HEK293T (cell line): ENCODE measurements at regions not wholly inside any gene's neighbourhood (a gene's known extent, or its start where the extent isn't known, plus 50 kb on each side); places are given as distances from the start of the nearest gene placed in this dataset.
"Not testable (repeated sequence)": the region's sequence is repeated elsewhere in the genome, so short reads cannot be mapped to it uniquely, and the experiment has no call there.

Experiments used
- CTCF ChIA-PET: fragments of 350-600 bp; formaldehyde crosslinking; extraction: SDS; loops from one replicate; lab custom pipeline; 2021; ENCODE audit warnings: antibody characterized with exemption, inconsistent platforms; lab: Yijun Ruan, JAX
- POLR2A ChIA-PET: fragments of 350-600 bp; formaldehyde crosslinking; extraction: SDS; loops from one replicate; lab custom pipeline; 2020; ENCODE audit warnings: antibody characterized with exemption, inconsistent platforms; lab: Yijun Ruan, JAX
- DNase-seq: peaks from one replicate; pipeline ENCODE4 v3.0.0; 2012; ENCODE audit warnings: mixed read lengths; ENCODE audit errors: extremely low spot score
- ARNT ChIP-seq: fragments of 450-650 bp; IDR thresholded peaks from 2 replicates; pipeline ENCODE4 v1.6.1; 2017; ENCODE audit warnings: mild to moderate bottlenecking
- BHLHE40 ChIP-seq: fragments of 450-650 bp; IDR thresholded peaks from 2 replicates; pipeline ENCODE4 v1.6.1; 2016; ENCODE audit warnings: mild to moderate bottlenecking, moderate library complexity, borderline replicate concordance
- CTBP1 ChIP-seq: fragments of 450-650 bp; IDR thresholded peaks from 2 replicates; pipeline ENCODE4 v1.6.1; 2016; ENCODE audit warnings: borderline replicate concordance
- ELF4 ChIP-seq: fragments of 450-650 bp; IDR thresholded peaks from 2 replicates; pipeline ENCODE4 v1.6.1; 2017; ENCODE audit warnings: antibody characterized with exemption
- FOXA1 ChIP-seq: fragments of 450-650 bp; IDR thresholded peaks from 2 replicates; pipeline ENCODE4 v1.6.1; 2016; ENCODE audit warnings: mild to moderate bottlenecking
- FOXK2 ChIP-seq: fragments of 450-650 bp; IDR thresholded peaks from 2 replicates; pipeline ENCODE4 v1.6.1; 2016; ENCODE audit warnings: mild to moderate bottlenecking
- FOXM1 ChIP-seq: fragments of 450-650 bp; IDR thresholded peaks from 2 replicates; pipeline ENCODE4 v1.6.1; 2017; ENCODE audit warnings: mild to moderate bottlenecking, borderline replicate concordance
- HDGF ChIP-seq: fragments of 450-650 bp; IDR thresholded peaks from 2 replicates; pipeline ENCODE4 v1.6.1; 2017; ENCODE audit warnings: antibody characterized with exemption, borderline replicate concordance
- L3MBTL2 ChIP-seq: fragments of 450-650 bp; conservative IDR thresholded peaks from 2 replicates; pipeline ENCODE4 v1.6.1; 2016; ENCODE audit warnings: mild to moderate bottlenecking
- LEF1 ChIP-seq: fragments of 450-650 bp; IDR thresholded peaks from 2 replicates; pipeline ENCODE4 v1.6.1; 2017; ENCODE audit warnings: mild to moderate bottlenecking, borderline replicate concordance
- NFRKB ChIP-seq: fragments of 450-650 bp; IDR thresholded peaks from 2 replicates; pipeline ENCODE4 v1.6.1; 2016; ENCODE audit warnings: mild to moderate bottlenecking, moderate library complexity
- PKNOX1 ChIP-seq: fragments of 450-650 bp; IDR thresholded peaks from 2 replicates; pipeline ENCODE4 v1.6.1; 2016
- SP1 ChIP-seq: fragments of 450-650 bp; IDR thresholded peaks from 2 replicates; pipeline ENCODE4 v1.6.1; 2017
- SUZ12 ChIP-seq: fragments of 450-650 bp; IDR thresholded peaks from 2 replicates; pipeline ENCODE4 v1.6.1; 2016; ENCODE audit warnings: mild to moderate bottlenecking
- TARDBP ChIP-seq: fragments of 450-650 bp; IDR thresholded peaks from 2 replicates; pipeline ENCODE4 v1.6.1; 2016
- ZNF384 ChIP-seq: fragments of 450-650 bp; IDR thresholded peaks from 2 replicates; pipeline ENCODE4 v1.6.1; 2016

GRCh38 chr9:34783951-34784487 is 74.1 kb upstream of the CCL21 start:
- no peak for DNase-seq
- TF ChIP-seq FOXM1, result no peak
- no peak for TF ChIP-seq HDGF
- no peak for TF ChIP-seq FOXA1
- no peak for TF ChIP-seq CTBP1
- no peak for TF ChIP-seq SUZ12
- no peak for TF ChIP-seq ELF4
- TF ChIP-seq ARNT, result no peak
- TF ChIP-seq TARDBP, result no peak
- TF ChIP-seq NFRKB, result no peak
- TF ChIP-seq PKNOX1, result no peak
- no peak for TF ChIP-seq L3MBTL2
- TF ChIP-seq BHLHE40, result no peak
- no peak for TF ChIP-seq LEF1
- TF ChIP-seq FOXK2, result no peak
- ChIA-PET POLR2A (no interaction called here), CTCF (no interaction called here)

GRCh38 chr9:34782372-34782771 is 72.4 kb upstream of the CCL21 start:
- no peak for DNase-seq
- TF ChIP-seq ARNT, result no peak
- TF ChIP-seq LEF1, result no peak
- no peak for TF ChIP-seq L3MBTL2
- no peak for TF ChIP-seq FOXA1
- no peak for TF ChIP-seq FOXK2
- TF ChIP-seq SP1, result no peak
- no peak for TF ChIP-seq PKNOX1
- ChIA-PET CTCF (no interaction called here), POLR2A (no interaction called here)

- ChIA-PET CTCF (no interaction called here), POLR2A (no interaction called here)
- no peak for TF ChIP-seq SUZ12
- no peak for TF ChIP-seq CTBP1
- no peak for TF ChIP-seq PKNOX1
- no peak for TF ChIP-seq NFRKB
- no peak for TF ChIP-seq L3MBTL2
- TF ChIP-seq BHLHE40, result no peak
- TF ChIP-seq ELF4, result no peak
- no peak for TF ChIP-seq FOXK2
- TF ChIP-seq TARDBP, result no peak
- no peak for TF ChIP-seq FOXM1
- no peak for TF ChIP-seq FOXA1
- DNase-seq, result no peak
Observed at GRCh38 chr9:34777666-34778065, 67.7 kb upstream of the CCL21 start.

GRCh38 chr9:34773955-34774354 is 64.0 kb upstream of the CCL21 start:
- CTCF ChIA-PET, result no interaction called here
- TF ChIP-seq ELF4 (no peak), TARDBP (no peak), PKNOX1 (no peak), ZNF384 (no peak), L3MBTL2 (no peak), HDGF (no peak), LEF1 (no peak), FOXM1 (no peak), FOXA1 (no peak), NFRKB (no peak), SUZ12 (no peak), ARNT (no peak), FOXK2 (no peak), CTBP1 (no peak), SP1 (no peak), BHLHE40 (no peak)
- no peak for DNase-seq
- POLR2A ChIA-PET, result no interaction called here

- no peak for TF ChIP-seq ZNF384
- TF ChIP-seq SUZ12, result no peak
- no peak for TF ChIP-seq L3MBTL2
- no peak for TF ChIP-seq LEF1
- TF ChIP-seq ARNT, result no peak
- TF ChIP-seq SP1, result no peak
- TF ChIP-seq FOXM1, result no peak
- TF ChIP-seq BHLHE40, result no peak
- no peak for TF ChIP-seq FOXK2
- no peak for DNase-seq
- ChIA-PET CTCF (no interaction called here), POLR2A (no interaction called here)
Observed at GRCh38 chr9:34773306-34773910, 63.5 kb upstream of the CCL21 start.

GRCh38 chr9:34771007-34771406 is 61.1 kb upstream of the CCL21 start:
- ChIA-PET POLR2A (no interaction called here), CTCF (no interaction called here)
- TF ChIP-seq SUZ12, result no peak
- DNase-seq, result no peak

GRCh38 chr9:34767087-34767486 is 57.2 kb upstream of the CCL21 start:
- DNase-seq, CTCF ChIA-PET, POLR2A ChIA-PET: not testable (repeated sequence)

- POLR2A ChIA-PET, result not testable (repeated sequence)
- CTCF ChIA-PET, result interaction anchor here (0.5 to 2.5 kb wide), 10 partner anchors 9 to 718 kb away, joined by 3 to 13 read pairs (median 3); no protein-coding TSS in a partner anchor
- peak; percentile 79 for DNase-seq
Observed at GRCh38 chr9:34760196-34761040, 50.5 kb upstream of the CCL21 start.
